ENCODE measurements at regions not wholly inside any gene's neighbourhood (a gene's known extent, or its start where the extent isn't known, plus 50 kb on each side); places are given as distances from the start of the nearest gene placed in this dataset.

DNA sequence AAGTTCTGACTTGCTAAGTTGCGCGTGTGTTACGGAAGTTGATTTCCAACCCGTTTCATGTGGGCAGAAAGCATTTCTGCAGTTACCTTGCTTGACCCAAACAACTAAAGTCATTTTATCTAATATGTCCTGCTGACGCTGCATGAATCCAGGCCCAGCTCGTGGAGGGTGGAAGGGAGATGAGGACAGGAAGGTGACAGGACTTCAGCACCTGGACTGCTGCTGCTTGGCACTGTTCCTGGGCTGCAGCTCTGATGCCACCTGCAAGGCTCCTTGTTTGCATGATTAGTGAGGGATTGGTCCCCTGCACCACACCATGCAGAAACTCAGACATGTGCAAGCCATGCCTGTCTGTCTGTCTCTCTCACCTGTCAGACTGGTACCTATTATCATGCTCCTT lies 198.4 kb downstream of the PRDM2 start:
- Mint-ChIP-seq H3K36me3 (no peaks in the 10 kb centered on the region), H3K4me3 (no peak overlapping the region), H3K9me3 (no peaks in the 10 kb centered on the region), H3K27me3 (peaks cover 57% of the 10 kb centered on the region), H3K4me1 (ENCODE audit: unreplicated experiment) (peaks cover 6% of the 10 kb centered on the region), H3K27ac (no peak overlapping the region)
- DNase-seq (ENCODE audit: extremely low spot score, unreplicated experiment): no peak
- TF ChIP-seq, protein P1, sequence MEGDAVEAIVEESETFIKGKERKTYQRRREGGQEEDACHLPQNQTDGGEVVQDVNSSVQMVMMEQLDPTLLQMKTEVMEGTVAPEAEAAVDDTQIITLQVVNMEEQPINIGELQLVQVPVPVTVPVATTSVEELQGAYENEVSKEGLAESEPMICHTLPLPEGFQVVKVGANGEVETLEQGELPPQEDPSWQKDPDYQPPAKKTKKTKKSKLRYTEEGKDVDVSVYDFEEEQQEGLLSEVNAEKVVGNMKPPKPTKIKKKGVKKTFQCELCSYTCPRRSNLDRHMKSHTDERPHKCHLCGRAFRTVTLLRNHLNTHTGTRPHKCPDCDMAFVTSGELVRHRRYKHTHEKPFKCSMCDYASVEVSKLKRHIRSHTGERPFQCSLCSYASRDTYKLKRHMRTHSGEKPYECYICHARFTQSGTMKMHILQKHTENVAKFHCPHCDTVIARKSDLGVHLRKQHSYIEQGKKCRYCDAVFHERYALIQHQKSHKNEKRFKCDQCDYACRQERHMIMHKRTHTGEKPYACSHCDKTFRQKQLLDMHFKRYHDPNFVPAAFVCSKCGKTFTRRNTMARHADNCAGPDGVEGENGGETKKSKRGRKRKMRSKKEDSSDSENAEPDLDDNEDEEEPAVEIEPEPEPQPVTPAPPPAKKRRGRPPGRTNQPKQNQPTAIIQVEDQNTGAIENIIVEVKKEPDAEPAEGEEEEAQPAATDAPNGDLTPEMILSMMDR (conservative IDR thresholded peaks at IDR 0.05): no peak

DNA sequence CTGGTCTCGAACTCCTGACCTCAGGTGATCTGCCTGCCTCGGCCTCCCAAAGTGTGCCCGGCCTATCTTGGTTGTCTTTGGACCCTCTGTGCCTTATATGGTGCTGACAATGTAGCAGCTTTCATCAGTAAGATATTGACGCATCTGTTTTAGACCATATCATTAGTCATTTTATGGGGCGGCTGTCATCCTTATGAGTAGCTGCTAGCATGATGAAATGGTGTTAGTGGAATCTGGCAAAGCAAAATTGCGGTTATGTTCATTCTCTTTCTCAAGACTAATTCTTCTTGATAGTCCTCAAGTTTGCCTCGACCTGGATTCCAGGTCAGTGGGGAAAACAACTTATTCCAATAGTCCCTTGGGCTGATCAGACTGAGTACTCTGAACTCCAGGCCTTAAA lies 199.9 kb downstream of the PRDM2 start:
- Mint-ChIP-seq H3K9me3 (peaks cover 5% of the 10 kb centered on the region), H3K4me1 (ENCODE audit: unreplicated experiment) (peaks cover 4% of the 10 kb centered on the region), H3K27ac (no peak overlapping the region), H3K4me3 (no peak overlapping the region), H3K36me3 (no peaks in the 10 kb centered on the region), H3K27me3 (peaks cover 54% of the 10 kb centered on the region)
- TF ChIP-seq, protein P1 (conservative IDR thresholded peaks at IDR 0.05): no peak
- no peak for DNase-seq (ENCODE audit: extremely low spot score, unreplicated experiment)

DNA sequence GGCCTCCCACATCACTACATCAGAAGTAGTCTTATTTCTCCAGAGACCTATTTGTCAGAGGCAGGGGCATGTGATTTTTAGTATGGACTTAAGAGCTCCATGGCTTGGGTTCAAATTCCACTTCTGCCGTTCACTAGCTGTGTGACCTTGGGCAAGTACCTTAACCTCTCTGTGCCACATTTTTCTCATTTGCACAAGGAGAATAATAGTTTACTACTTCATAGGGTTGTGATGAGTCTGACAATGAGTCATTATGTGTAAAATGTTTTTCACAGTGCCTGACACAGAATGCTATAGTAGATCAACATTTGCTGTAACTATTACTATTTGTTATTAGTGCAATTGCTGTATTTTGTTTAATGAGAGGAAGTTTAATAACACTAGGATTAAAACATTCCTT lies 200.6 kb downstream of the PRDM2 start:
- no peak for DNase-seq (ENCODE audit: extremely low spot score, unreplicated experiment)
- Mint-ChIP-seq H3K27me3 (peaks cover 47% of the 10 kb centered on the region), H3K4me3 (no peak overlapping the region), H3K36me3 (no peaks in the 10 kb centered on the region), H3K27ac (no peak overlapping the region), H3K9me3 (peaks cover 5% of the 10 kb centered on the region), H3K4me1 (ENCODE audit: unreplicated experiment) (peaks cover 4% of the 10 kb centered on the region)
- TF ChIP-seq, protein P1 (conservative IDR thresholded peaks at IDR 0.05): no peak

DNA sequence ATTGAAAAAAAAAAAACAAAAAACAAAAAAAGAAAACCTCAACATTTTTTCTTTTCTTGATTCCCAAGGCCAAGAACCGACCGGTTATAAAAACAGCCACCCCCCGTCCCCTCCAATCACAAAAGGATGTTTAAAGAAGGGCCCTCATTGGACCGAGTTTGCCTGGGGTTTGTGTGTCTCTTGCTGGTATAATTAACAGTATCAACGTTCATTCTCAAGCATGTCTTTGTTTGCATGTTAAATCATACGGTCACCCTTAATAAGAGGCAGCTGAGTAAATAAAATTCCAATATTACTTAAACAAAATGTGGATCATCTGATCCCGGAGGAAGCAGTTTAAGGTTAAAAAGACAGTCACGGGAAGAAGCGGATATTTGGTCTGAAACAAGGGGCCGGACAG lies 201.1 kb downstream of the PRDM2 start:
- Mint-ChIP-seq H3K27ac (no peak overlapping the region), H3K27me3 (peaks cover 42% of the 10 kb centered on the region), H3K36me3 (no peaks in the 10 kb centered on the region), H3K4me1 (ENCODE audit: unreplicated experiment) (peaks cover 4% of the 10 kb centered on the region), H3K4me3 (no peak overlapping the region), H3K9me3 (peaks cover 5% of the 10 kb centered on the region)
- TF ChIP-seq, protein P1 (conservative IDR thresholded peaks at IDR 0.05): no peak
- DNase-seq (ENCODE audit: extremely low spot score, unreplicated experiment): no peak

DNA sequence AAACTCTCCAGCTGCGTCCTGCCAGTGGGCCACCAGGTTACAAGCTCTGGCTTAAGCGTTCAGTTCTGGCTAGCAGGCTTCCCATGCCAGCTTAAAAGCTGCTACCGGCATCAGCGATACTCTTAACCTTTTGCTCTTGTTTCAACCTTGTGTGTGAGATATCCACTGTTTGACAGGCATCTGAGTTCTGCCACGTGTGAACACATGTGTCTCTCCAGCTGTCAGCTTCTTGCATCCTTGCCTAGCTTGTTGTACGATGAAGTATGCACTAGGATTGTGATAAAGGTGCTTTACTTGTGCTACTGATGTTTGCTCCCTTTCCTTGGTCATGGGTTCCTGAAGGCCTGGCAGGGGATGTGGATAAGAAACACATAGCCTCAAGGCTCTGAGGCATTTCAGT lies 201.6 kb downstream of the PRDM2 start:
- H3K27me3 Mint-ChIP-seq: peaks cover 42% of the 10 kb centered on the region

More for the DNA sequence above, 201.6 kb downstream of the PRDM2 start:
- H3K36me3 Mint-ChIP-seq: no peaks in the 10 kb centered on the region
- H3K9me3 Mint-ChIP-seq: peaks cover 5% of the 10 kb centered on the region
- no peak for DNase-seq (ENCODE audit: extremely low spot score, unreplicated experiment)
- H3K4me1 Mint-ChIP-seq (ENCODE audit: unreplicated experiment): peaks cover 4% of the 10 kb centered on the region
- H3K27ac Mint-ChIP-seq: no peak overlapping the region
- no peak overlapping the region for H3K4me3 Mint-ChIP-seq
- TF ChIP-seq, protein P1 (conservative IDR thresholded peaks at IDR 0.05): no peak

Data from type B pancreatic cell (in vitro differentiated cells).